Activated B cell treated with CpG ODN at 0.5 μM for 24 hours (primary cell): ENCODE measurements at regions not wholly inside any gene's neighbourhood (a gene's known extent, or its start where the extent isn't known, plus 50 kb on each side); places are given as distances from the start of the nearest gene placed in this dataset.
"Not testable (repeated sequence)": the region's sequence is repeated elsewhere in the genome, so short reads cannot be mapped to it uniquely, and the experiment has no call there.

Source experiments
- ATAC-seq: fragments of 200-7000 bp; cut with Tn5 transposase; one replicate; pipeline ENCODE4 v1.10.0; 2021; ENCODE audit warnings: low read depth, mild to moderate bottlenecking, moderate library complexity
- CTCF ChIA-PET: fragments of 350-600 bp; sonication (Branson Sonifier 250); formaldehyde crosslinking; loops from one replicate; lab custom pipeline; 2021; ENCODE audit warnings: antibody characterized with exemption; lab: Charles Lee
- POLR2A ChIA-PET: fragments of 350-600 bp; sonication (Branson Sonifier 250); formaldehyde crosslinking; loops from one replicate; lab custom pipeline; 2021; ENCODE audit warnings: antibody characterized with exemption; lab: Charles Lee
- DNase-seq: peaks from one replicate; pipeline ENCODE4 v3.0.0; 2022
- H3K27ac Mint-ChIP-seq: one replicate; pipeline ENCODE4 v1.8.0; 2020; ENCODE audit warnings: mixed read lengths
- H3K27me3 Mint-ChIP-seq: one replicate; pipeline ENCODE4 v1.8.0; 2021; ENCODE audit warnings: mixed read lengths
- H3K36me3 Mint-ChIP-seq: one replicate; pipeline ENCODE4 v1.8.0; 2021; ENCODE audit warnings: low read depth, mixed read lengths
- H3K4me1 Mint-ChIP-seq: one replicate; pipeline ENCODE4 v1.8.0; 2021; ENCODE audit warnings: mixed read lengths
- H3K4me3 Mint-ChIP-seq: one replicate; pipeline ENCODE4 v1.8.0; 2020; ENCODE audit warnings: mild to moderate bottlenecking, mixed read lengths
- H3K9me3 Mint-ChIP-seq: one replicate; pipeline ENCODE4 v1.8.0; 2020; ENCODE audit warnings: mixed read lengths
- intact Hi-C: fragments of 100-400 bp; cut with micrococcal nuclease; formaldehyde crosslinking; loops from one replicate; pipeline ENCODE4 v1.15.1; 2024
- TF ChIP-seq, protein P1 (sequence below): fragments of 200-600 bp; IDR thresholded peaks from one replicate; pipeline ENCODE4 v1.8.0; 2022; ENCODE audit warnings: antibody characterized with exemption, mild to moderate bottlenecking

DNA sequence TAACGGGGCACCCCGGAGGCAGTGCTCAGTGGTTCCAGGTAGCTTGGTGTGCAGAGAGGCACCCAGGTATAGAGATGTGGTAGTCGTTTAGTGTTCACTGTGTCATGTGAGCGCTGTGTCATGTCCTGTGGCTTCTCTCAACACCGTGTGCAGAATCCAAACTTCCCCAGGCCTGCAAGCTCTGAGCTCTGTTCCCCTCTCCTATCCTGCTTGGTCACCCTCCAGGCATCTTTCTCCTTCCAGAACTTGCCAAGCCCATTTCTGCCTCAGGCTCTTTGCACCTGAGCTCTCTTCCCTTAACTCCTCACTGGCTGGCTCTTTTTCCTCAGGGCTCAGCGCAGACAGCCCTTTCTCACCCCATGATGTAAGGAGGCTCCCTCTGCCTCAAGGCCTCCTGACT lies 64.8 kb downstream of the CARTPT start:
- intact Hi-C loops = no loop called here
- H3K27me3 Mint-ChIP-seq = peaks cover 9% of the 10 kb centered on the region
- H3K4me1 Mint-ChIP-seq = peaks cover 23% of the 10 kb centered on the region
- TF ChIP-seq, protein P1, sequence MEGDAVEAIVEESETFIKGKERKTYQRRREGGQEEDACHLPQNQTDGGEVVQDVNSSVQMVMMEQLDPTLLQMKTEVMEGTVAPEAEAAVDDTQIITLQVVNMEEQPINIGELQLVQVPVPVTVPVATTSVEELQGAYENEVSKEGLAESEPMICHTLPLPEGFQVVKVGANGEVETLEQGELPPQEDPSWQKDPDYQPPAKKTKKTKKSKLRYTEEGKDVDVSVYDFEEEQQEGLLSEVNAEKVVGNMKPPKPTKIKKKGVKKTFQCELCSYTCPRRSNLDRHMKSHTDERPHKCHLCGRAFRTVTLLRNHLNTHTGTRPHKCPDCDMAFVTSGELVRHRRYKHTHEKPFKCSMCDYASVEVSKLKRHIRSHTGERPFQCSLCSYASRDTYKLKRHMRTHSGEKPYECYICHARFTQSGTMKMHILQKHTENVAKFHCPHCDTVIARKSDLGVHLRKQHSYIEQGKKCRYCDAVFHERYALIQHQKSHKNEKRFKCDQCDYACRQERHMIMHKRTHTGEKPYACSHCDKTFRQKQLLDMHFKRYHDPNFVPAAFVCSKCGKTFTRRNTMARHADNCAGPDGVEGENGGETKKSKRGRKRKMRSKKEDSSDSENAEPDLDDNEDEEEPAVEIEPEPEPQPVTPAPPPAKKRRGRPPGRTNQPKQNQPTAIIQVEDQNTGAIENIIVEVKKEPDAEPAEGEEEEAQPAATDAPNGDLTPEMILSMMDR = no peak
- ChIA-PET CTCF (no interaction called here), POLR2A (no interaction called here)
- DNase-seq = no peak
- no peak overlapping the region for H3K4me3 Mint-ChIP-seq
- H3K27ac Mint-ChIP-seq = no peak overlapping the region
- no peak for ATAC-seq
- H3K9me3 Mint-ChIP-seq = no peaks in the 10 kb centered on the region
- no peaks in the 10 kb centered on the region for H3K36me3 Mint-ChIP-seq

DNA sequence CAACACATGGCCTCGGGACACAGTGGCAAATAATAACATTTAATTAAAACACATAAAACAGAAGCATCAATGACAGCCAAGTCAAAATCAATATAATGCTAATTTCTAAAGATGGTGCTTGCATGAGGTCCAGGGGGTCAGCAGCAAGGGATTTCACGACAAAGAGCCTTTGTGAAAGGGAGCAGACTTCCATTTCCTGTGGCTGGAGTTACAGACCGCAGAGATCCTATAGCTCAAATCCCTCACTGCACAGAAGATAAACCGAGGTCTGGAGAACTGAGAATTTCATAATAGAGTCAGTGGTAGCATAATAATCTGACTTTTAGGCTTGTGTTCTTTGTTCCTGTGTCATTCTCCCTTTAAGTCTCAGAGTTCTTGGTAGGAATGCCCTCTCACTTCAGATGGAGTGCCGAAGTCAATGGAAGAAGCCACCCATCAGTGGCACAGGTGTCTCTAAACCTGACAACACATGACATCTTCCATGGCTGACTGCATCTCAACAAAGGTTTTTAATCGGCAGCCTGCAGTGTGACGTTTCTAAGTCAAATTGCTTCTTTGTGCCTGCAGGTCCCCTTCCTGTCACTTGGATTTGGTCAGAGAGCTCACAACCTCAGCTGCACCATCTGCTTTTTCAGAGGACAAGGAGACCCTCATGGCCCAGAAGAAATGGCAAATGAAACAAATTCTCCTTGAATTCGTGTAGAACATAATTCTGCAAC lies 67.4 kb downstream of the CARTPT start:
- Mint-ChIP-seq H3K27ac (no peak overlapping the region), H3K4me3 (no peak overlapping the region), H3K9me3 (peaks cover 7% of the 10 kb centered on the region), H3K4me1 (peaks cover 23% of the 10 kb centered on the region), H3K27me3 (peaks cover 20% of the 10 kb centered on the region), H3K36me3 (no peaks in the 10 kb centered on the region)
- ATAC-seq (no peak), DNase-seq (no peak)
- ChIA-PET POLR2A (no interaction called here), CTCF (no interaction called here)
- intact Hi-C loops = no loop called here
- TF ChIP-seq, protein P1 = no peak

DNA sequence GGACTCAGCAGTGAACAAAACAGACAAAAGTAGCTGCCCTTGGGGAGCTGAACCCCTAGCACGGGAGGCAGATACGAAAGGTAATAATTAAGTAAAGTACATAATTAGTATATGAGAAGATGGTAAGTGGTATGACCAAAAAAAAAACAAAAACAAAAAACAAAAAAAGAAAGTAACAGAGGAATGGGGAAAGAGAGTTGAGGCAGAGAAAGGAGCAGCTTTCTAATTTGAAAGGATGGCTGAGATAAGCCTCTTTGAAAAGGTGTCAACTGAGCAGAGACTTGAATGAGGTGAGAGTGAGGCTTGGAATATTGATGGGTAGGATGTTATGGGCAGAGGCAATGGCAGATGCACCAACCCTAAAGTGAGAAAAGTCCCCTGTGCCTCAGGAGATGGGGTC lies 69.7 kb downstream of the CARTPT start:
- ATAC-seq = no peak
- Mint-ChIP-seq H3K27me3 (peaks cover 20% of the 10 kb centered on the region), H3K4me1 (peaks cover 3% of the 10 kb centered on the region), H3K36me3 (no peaks in the 10 kb centered on the region), H3K27ac (no peak overlapping the region), H3K9me3 (peaks cover 15% of the 10 kb centered on the region), H3K4me3 (no peak overlapping the region)
- TF ChIP-seq, protein P1 = no peak
- ChIA-PET CTCF (no interaction called here), POLR2A (no interaction called here)
- no peak for DNase-seq
- intact Hi-C loops = no loop called here

DNA sequence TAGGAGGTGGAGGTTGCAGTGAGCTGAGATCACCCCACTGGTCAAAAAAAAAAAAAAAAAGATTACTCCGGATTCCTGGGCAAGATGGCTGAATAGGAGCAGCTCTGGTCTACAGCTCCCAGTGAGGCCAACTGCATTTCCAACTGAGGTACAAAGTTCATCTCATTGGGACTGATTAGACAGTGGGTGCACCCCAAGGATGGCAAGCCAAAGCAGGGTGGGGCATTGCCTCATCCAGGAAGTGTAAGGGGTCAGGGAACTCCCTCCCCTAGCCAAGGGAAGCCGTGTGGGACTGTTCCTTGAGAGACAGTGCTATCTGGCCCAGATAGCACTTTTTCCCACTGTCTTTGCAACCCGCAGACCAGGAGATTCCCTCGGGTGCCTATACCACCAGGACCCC lies 70.7 kb downstream of the CARTPT start:
- Mint-ChIP-seq H3K36me3 (no peaks in the 10 kb centered on the region), H3K9me3 (peaks cover 17% of the 10 kb centered on the region), H3K27me3 (peaks cover 20% of the 10 kb centered on the region), H3K27ac (no peak overlapping the region), H3K4me3 (no peak overlapping the region), H3K4me1 (no peaks in the 10 kb centered on the region)
- ATAC-seq (no peak), DNase-seq (no peak)
- intact Hi-C loops = no loop called here
- POLR2A ChIA-PET = no interaction called here
- TF ChIP-seq, protein P1 = no peak
- CTCF ChIA-PET = no interaction called here

DNA sequence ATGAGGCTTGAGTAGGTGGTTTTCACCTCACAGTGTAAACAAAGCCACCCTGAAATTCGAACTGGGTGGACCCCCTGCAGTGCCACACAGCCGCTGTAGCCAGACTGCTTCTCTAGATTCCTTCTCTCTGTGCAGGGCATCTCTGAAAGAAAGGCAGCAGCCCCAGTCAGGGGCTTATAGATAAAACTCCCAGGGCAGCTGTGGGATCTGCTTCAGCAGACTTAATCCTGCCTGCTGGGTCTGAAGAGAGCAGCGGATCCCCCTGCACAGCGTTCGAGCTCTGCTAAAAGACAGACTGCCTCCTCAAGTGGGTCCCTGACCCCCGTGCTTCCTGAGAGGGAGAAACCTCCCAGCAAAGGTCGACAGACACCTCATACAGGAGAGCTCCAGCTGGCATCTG lies 71.4 kb downstream of the CARTPT start:
- Mint-ChIP-seq H3K36me3 (no peaks in the 10 kb centered on the region), H3K9me3 (peaks cover 20% of the 10 kb centered on the region), H3K27ac (no peak overlapping the region), H3K4me3 (no peak overlapping the region), H3K4me1 (no peaks in the 10 kb centered on the region), H3K27me3 (peaks cover 20% of the 10 kb centered on the region)
- DNase-seq (no peak), ATAC-seq (no peak)
- intact Hi-C loops = no loop called here
- TF ChIP-seq, protein P1 = no peak
- CTCF ChIA-PET = no interaction called here
- POLR2A ChIA-PET = no interaction called here

DNA sequence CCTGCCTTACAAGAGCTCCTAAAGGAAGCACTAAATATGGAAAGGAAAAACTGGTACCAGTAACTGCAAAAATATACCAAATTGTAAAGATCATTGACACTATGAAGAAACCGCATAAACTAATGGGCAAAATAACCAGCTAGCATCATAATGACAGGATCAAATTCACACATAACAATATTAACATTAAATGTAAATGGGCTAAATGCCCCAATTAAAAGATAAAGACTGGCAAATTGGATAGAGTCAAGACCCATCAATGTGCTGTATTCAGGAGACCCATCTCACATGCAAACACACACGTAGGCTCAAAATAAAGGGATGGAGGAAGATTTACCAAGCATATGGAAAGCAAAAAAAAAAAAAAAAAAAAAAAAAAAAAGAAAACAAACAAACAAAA lies 73.0 kb downstream of the CARTPT start:
- H3K27ac Mint-ChIP-seq, H3K36me3 Mint-ChIP-seq, POLR2A ChIA-PET, intact Hi-C loops, DNase-seq, ATAC-seq, H3K4me1 Mint-ChIP-seq, CTCF ChIA-PET, H3K4me3 Mint-ChIP-seq: not testable (repeated sequence)
- Mint-ChIP-seq H3K9me3 (peaks cover 20% of the 10 kb centered on the region), H3K27me3 (peaks cover 20% of the 10 kb centered on the region)
